ENCODE measurements at regions not wholly inside any gene's neighbourhood (a gene's known extent, or its start where the extent isn't known, plus 50 kb on each side); places are given as distances from the start of the nearest gene placed in this dataset.
"Not testable (repeated sequence)": the region's sequence is repeated elsewhere in the genome, so short reads cannot be mapped to it uniquely, and the experiment has no call there.

DNA sequence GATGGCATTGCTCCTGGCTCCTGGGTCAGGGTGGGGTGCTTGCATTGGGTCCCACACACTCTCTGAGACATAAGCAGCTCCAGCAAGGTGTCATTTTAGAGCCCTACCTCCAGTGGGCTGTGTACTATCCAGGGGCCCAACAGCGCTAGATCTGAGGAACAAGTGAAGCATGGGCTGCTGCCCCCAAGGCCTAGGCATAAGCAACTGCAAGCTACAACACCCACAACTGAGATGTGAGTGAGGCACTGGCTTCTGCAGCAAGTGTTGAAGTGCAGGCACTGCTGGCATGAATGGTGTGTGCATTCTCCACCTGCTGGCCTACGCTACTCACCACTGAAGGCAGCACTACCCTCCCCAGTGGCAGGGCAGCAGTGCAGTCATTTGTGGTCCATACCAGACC is 81.0 kb upstream of the STK39 start:
- peaks cover 30 to 34% of the 10 kb centered on the region in 2 donors for H3K9me3 Mint-ChIP-seq
- no peak for ATAC-seq
- no peak for DNase-seq
- H3K4me3 Mint-ChIP-seq = no peak overlapping the region
- peaks cover 9% of the 10 kb centered on the region for H3K27me3 Mint-ChIP-seq
- peaks cover 7% of the 10 kb centered on the region for H3K4me1 Mint-ChIP-seq
- peak overlapping the region in 1 of 2 donors; percentile 22 for H3K27ac Mint-ChIP-seq

DNA sequence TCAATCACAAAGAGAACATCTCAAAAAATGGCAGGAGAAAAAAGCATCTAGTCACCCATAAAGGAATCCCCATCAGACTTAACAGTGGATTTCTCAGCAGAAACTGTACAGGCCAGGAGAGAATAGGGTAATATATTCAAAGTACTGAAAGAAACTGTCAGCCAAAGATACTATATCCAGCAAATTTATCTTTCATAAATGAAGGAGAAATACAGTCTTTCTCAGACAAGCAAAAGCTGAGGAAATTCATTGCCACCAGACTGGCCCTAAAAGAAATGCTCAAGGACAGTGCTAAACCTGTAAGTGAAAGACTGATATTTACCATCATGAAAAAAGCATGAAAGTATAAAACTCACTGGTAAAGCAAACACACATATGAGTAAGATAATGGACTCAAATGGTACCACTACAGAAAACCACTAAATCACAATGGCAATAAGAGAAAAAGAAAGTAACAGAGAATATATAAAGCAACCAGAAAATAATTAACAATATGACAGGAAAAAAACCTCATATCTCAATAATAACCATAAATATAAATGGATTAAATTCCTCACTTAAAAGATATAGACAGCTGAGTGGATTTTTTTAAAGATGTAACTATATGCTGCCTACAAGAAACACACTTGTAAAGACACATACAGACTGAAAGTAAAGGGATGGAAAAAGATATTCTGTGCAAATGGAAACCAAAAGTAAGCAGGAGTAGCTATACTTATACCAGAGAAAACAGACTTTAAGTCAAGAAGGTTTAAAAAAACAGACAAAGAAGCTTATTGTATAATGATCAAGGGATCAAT is 83.4 kb upstream of the STK39 start:
- DNase-seq (no peak), ATAC-seq (no peak)
- H3K4me1 Mint-ChIP-seq = peaks cover 7% of the 10 kb centered on the region
- peak overlapping the region in 1 of 2 donors; percentile 2 for H3K4me3 Mint-ChIP-seq
- peaks cover 30 to 34% of the 10 kb centered on the region in 2 donors for H3K9me3 Mint-ChIP-seq
- H3K27me3 Mint-ChIP-seq = no peaks in the 10 kb centered on the region
- H3K27ac Mint-ChIP-seq = peak overlapping the region in 1 of 2 donors; percentile 62

DNA sequence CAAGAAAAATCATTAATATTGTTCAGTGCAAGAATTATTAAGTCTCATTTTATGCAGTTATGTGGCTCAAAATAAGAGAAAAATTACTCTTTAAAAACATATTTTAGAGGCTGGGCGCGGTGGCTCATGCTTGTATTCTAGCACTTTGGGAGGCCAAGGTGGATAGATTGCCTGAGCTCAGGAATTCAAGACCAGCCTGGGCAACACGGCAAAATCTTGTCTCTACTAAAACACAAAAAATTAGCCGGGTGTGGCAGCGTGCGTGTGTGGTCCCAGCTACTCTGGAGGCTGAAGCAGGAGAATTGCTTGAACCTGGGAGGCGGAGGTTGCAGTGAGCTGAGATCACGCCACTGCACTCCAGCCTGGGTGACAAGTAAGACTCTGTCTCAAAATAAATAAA is 87.9 kb upstream of the STK39 start:
- H3K4me3 Mint-ChIP-seq, ATAC-seq, DNase-seq, H3K27me3 Mint-ChIP-seq: not testable (repeated sequence)
- H3K4me1 Mint-ChIP-seq = peaks cover 10% of the 10 kb centered on the region
- H3K27ac Mint-ChIP-seq = peak overlapping the region in 1 of 2 donors; percentile 59
- peaks cover 10 to 13% of the 10 kb centered on the region in 2 donors for H3K9me3 Mint-ChIP-seq

DNA sequence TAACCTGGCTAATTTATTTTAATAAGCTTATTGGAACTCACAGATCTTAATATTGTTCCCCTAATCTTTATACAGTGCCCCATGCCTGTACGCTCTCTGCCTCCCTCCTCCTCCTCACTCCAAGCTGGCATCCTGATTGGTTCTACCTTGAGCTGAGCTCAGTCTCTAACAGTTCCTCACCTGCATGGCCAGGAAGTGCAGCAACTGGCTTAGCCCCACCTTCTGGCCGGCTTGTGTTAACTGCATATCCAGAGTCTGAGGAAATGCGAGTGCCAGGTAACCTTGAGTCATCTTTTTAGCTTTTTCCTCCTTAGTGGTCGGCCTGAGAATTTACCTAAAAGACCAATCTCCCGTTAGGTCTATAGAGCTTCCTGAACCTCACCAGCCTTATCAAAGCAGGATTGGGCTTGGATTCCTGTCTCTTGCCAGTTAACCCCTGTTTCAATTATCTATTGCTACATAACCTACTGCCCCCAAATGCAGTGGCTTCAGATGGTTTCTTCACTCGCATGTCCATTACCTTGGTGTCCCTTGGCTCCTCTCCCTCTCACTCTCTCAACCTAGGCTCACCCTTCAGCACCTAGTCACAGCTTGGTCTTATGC is 89.5 kb upstream of the STK39 start:
- peak; percentile 24 to 40 for DNase-seq
- Mint-ChIP-seq H3K4me3 (no peak overlapping the region), H3K4me1 (peaks cover 10% of the 10 kb centered on the region), H3K27ac (no peak overlapping the region), H3K27me3 (peaks cover 13% of the 10 kb centered on the region), H3K9me3 (no peaks in the 10 kb centered on the region)
- peak; percentile 95 for ATAC-seq

DNA sequence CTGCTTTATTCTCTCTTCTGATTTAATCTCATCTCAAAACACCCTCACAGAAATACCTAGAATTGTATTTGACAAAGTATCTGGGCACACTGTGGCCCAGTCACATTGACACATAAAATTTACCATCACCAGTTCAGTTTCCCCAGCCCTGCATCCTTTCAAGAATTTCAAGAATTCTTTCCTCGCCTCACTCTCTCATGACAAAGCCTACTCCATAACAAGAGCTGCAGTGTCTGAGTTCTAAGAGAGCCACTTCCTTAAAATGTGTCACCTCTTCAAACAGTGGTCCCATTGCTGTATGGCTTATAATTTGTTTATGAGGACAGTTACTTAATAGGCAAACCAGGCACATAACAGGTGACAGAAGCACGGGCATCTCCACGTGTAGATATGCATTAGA is 90.9 kb upstream of the STK39 start:
- ATAC-seq = no peak
- Mint-ChIP-seq H3K4me3 (no peak overlapping the region), H3K4me1 (peaks cover 10% of the 10 kb centered on the region), H3K9me3 (no peaks in the 10 kb centered on the region), H3K27me3 (peaks cover 13% of the 10 kb centered on the region), H3K27ac (no peak overlapping the region)
- DNase-seq = no peak

DNA sequence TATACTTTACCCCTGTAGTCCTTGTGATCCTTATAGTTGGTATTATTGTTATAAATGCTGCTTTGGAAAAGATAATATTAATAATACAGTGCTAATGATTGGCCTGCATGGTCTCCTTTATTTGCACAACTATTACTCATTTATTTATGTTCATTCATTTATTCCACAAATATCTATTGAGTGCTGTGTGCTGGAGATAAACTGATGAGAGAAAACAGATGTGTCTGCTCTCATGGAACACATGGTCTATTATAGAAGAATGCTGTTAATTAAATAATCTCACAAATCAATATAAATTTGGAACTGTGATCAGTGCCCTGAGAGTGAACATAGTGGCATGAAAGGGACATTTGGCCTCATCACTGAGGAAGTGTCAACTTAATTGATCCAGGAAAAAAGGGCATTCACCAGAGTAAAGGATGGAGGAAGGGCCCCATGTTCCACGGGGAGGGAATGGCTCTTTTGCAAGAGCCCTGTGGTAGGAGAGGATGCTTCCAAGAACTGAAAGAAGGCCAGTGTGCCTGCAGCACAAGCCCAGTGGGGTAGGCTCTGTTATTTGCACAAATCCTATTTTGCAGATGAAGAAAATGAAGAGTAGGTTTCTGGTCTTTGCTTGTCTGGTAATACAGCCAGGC is 91.5 kb upstream of the STK39 start:
- Mint-ChIP-seq H3K27me3 (peaks cover 13% of the 10 kb centered on the region), H3K9me3 (no peaks in the 10 kb centered on the region), H3K27ac (peak overlapping the region in 1 of 2 donors; percentile 8), H3K4me3 (no peak overlapping the region), H3K4me1 (peaks cover 10% of the 10 kb centered on the region)
- ATAC-seq (no peak), DNase-seq (no peak)

DNA sequence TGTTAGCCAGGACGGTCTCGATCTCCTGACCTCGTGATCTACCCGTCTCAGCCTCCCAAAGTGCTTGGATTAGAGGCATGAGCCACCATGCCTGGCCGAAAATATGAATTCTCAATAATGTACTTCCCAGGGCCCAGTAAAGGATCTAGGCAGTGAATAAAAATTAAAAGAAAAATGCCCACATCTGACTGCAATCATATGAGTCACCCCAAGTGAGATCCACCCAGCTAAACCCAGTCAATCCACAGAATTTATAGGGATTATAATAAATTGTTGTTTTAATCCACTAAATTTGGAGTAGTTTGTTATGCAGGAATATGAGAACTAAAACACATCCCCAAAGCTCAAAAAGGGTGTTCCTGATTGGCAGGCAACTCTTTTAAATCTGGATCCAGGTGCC is 93.5 kb upstream of the STK39 start:
- Mint-ChIP-seq H3K27me3 (peaks cover 20% of the 10 kb centered on the region), H3K4me3 (no peak overlapping the region), H3K4me1 (peaks cover 10% of the 10 kb centered on the region), H3K27ac (no peak overlapping the region), H3K9me3 (no peaks in the 10 kb centered on the region)
- no peak for ATAC-seq
- no peak for DNase-seq

DNA sequence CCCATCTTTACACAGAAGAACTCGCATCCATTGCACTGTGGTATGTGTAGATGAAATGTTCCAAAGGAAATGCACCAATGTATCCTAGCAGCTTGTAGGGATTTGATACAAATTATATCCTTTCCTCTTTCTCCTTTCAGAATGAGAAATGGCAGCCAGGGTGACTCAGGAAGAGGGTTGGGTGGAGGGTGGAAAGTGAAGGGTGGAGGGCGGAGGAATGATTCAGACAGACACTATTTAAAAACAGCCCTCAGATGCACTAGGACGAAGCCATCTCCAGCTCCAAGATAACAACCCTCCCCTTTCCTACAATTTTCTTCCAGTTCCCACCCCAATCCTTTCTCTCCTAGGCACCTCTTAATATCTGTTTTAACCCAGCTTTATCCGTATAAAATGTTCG is 96.2 kb upstream of the STK39 start:
- ATAC-seq = no peak
- peaks cover 6% of the 10 kb centered on the region for H3K4me1 Mint-ChIP-seq
- H3K27ac Mint-ChIP-seq = no peak overlapping the region
- H3K9me3 Mint-ChIP-seq = no peaks in the 10 kb centered on the region
- no peak overlapping the region for H3K4me3 Mint-ChIP-seq
- DNase-seq = no peak
- H3K27me3 Mint-ChIP-seq = peaks cover 21% of the 10 kb centered on the region

DNA sequence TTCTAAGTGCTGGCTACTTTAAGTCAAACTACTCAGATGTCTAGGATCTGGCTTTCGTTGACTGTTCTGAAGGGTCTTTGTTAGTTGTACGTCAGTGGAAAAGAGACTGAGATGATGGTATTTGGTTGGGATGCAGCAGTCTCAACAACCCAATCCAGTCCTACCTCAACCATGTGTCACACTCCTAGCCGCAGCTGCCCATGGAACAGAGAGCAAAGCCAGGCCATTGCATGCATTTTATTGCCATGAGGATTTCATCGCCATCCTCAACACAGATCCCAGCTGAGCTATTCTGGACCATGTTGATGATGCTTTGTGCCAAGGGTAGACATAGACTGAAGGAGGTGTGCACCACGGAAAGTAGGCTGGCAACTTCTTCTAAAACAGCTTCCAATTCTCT is 97.3 kb upstream of the STK39 start:
- no peak for DNase-seq
- no peak for ATAC-seq
- Mint-ChIP-seq H3K4me1 (peaks cover 6% of the 10 kb centered on the region), H3K9me3 (no peaks in the 10 kb centered on the region), H3K4me3 (no peak overlapping the region), H3K27ac (no peak overlapping the region), H3K27me3 (peaks cover 15% of the 10 kb centered on the region)

DNA sequence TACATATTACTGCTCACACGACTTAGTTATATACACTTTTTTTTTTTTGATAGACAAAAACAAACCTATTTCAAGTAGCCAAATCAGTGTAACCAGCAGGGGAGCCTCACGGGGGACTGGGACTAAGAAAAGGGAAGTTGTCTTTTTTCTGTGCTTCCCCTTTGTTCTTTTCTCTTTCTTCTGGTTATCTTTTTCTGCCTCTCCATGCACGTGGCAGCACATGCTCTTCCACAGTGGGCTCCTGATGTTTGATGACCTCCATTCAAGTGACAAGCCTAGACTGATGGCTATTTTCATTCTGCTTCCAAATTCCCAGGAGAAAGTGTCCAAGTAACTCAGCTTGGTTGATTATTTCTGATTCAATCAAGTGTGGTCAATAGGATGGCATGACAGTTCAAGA is 98.2 kb upstream of the STK39 start:
- DNase-seq (no peak), ATAC-seq (no peak)
- H3K27ac Mint-ChIP-seq = no peak overlapping the region
- H3K4me1 Mint-ChIP-seq = peaks cover 6% of the 10 kb centered on the region
- H3K9me3 Mint-ChIP-seq = no peaks in the 10 kb centered on the region
- no peak overlapping the region for H3K4me3 Mint-ChIP-seq
- H3K27me3 Mint-ChIP-seq = peaks cover 15% of the 10 kb centered on the region

DNA sequence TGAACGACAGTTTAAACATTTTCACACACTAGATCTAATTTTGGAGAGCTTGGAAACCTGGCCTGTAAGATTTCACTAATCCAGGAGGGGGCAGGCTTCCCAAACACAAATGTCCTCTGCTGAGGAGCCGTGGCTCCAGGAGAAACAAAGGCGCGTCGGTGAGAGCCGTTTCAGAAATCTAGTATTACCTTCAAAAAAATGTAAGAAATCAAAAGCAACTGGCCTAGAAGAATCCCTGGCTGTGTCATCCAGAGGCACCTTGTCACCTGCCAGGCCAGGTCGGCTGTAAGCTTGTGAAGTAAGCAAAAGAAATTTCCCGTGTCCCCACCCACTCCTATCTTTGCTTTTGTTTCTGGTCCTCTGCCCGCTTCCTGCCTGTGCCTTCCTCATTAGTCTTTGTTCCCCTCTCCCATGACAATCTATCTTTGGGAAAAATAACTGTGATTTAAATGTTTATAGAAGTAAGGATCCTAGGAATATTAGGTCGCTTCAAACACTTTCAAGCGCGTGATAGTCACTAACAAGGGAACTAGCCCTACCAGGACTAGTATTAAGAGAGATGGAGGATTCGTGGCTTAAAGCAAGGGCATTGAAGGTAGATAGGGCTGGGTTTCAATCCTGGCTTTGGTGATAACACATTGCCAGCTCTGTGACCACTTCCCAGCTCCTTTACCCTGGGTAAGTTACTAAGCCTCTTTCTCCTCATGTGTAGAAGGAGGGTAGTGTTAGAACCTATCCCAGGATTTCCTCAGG is 99.5 kb upstream of the STK39 start:
- Mint-ChIP-seq H3K27ac (peak overlapping the region; percentile 75 to 88), H3K9me3 (no peaks in the 10 kb centered on the region), H3K27me3 (peaks cover 8% of the 10 kb centered on the region), H3K4me1 (peaks cover 6% of the 10 kb centered on the region), H3K4me3 (peak overlapping the region; percentile 81 to 88)
- ATAC-seq = peak; percentile 85
- peak; percentile 58 to 62 for DNase-seq

DNA sequence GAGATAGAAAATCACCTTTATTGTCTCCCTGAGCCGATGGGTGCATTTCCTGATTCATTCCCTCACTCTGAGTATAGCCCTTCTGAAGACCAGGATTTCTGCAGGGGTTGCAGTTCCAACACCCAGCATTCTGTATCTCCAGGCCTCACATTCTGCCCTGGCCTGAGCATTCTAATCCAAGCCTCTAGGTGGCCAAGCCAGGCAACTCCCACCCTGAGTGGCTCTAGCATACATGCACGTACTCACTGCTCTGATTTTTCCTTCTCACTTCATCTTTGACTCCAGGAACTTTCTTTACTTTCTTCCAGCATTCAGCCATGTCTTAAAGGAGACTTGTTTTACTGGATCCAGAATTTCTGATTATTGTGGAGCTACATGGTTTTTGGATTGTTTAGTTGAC is 100.7 kb upstream of the STK39 start:
- H3K4me3 Mint-ChIP-seq = no peak overlapping the region
- H3K9me3 Mint-ChIP-seq = peaks cover 2 to 3% of the 10 kb centered on the region in 2 donors
- no peak overlapping the region for H3K27ac Mint-ChIP-seq
- peaks cover 8% of the 10 kb centered on the region for H3K27me3 Mint-ChIP-seq
- H3K4me1 Mint-ChIP-seq = peaks cover 9% of the 10 kb centered on the region
- ATAC-seq (peak; percentile 69), DNase-seq (no peak)

DNA sequence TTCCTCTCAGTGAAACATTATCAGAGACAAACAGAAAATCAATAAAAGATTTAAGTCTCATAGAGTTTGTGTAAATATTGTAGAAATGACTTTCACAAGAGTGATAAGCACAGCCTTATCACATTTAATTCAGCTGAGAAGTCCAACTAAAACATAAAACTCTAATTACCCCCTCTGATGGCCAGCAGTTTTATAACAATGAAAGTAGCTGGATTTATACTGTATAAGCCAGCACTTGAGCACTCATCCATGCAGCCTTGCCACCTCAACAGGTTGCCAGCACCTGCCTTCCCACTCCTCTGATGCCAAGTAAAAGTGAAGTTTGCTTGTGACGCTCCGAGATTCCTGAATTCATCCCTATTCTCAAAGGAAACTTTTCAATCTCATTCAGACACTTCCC is 103.0 kb upstream of the STK39 start:
- H3K9me3 Mint-ChIP-seq = peaks cover 10% of the 10 kb centered on the region in 2 donors
- H3K27me3 Mint-ChIP-seq = peaks cover 7% of the 10 kb centered on the region
- H3K4me3 Mint-ChIP-seq = no peak overlapping the region
- ATAC-seq (no peak), DNase-seq (no peak)
- H3K4me1 Mint-ChIP-seq = peaks cover 28% of the 10 kb centered on the region
- H3K27ac Mint-ChIP-seq = no peak overlapping the region

DNA sequence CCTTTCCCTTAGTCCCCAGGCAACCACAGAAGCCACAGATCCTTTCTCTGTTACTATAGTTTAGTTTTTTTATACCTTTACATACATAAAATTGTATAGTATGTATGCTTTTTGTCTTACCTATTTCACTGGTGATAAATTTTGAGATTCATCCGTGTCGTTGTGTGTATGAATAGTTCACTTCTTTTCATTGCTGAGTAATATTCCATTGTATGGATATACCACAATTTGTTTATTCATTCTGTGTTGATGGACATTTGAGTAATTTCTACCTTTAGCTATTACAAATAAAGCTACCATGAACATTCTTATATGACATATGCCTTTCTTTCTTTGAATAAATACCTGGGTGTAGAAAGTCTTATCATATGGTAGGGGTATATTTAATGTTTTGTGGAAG is 102.8 kb upstream of the CERS6 start:
- DNase-seq (no peak), ATAC-seq (no peak)
- Mint-ChIP-seq H3K27ac (no peak overlapping the region), H3K9me3 (peaks cover 10% of the 10 kb centered on the region in 2 donors), H3K4me3 (no peak overlapping the region), H3K4me1 (peaks cover 37% of the 10 kb centered on the region), H3K27me3 (no peaks in the 10 kb centered on the region)

DNA sequence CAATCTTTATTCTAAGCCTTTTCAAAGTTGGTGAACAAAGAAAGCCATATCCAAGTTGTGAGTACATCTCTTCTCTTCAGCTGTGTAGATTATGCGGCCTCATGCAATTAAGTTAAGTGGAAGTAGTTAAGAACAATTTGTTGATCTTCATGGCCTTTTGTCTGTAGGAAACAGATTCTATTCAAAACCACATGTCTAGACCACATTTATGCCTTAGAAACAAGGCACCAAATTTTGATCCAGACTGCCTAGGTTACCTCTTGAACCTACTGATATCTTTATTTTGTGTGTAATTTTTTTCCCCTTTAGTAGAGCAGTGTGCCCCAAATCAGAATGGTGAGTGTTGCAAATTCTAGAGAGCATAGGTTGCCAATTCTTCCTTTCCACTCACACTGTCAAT is 101.6 kb upstream of the CERS6 start:
- ATAC-seq (no peak), DNase-seq (no peak)
- H3K4me1 Mint-ChIP-seq = peaks cover 43% of the 10 kb centered on the region
- H3K27ac Mint-ChIP-seq = no peak overlapping the region
- H3K9me3 Mint-ChIP-seq = peaks cover 10% of the 10 kb centered on the region in 2 donors
- H3K4me3 Mint-ChIP-seq = no peak overlapping the region
- H3K27me3 Mint-ChIP-seq = no peaks in the 10 kb centered on the region
